ENCODE measurements at regions not wholly inside any gene's neighbourhood (a gene's known extent, or its start where the extent isn't known, plus 50 kb on each side); places are given as distances from the start of the nearest gene placed in this dataset.
"Not testable (repeated sequence)": the region's sequence is repeated elsewhere in the genome, so short reads cannot be mapped to it uniquely, and the experiment has no call there.

DNA sequence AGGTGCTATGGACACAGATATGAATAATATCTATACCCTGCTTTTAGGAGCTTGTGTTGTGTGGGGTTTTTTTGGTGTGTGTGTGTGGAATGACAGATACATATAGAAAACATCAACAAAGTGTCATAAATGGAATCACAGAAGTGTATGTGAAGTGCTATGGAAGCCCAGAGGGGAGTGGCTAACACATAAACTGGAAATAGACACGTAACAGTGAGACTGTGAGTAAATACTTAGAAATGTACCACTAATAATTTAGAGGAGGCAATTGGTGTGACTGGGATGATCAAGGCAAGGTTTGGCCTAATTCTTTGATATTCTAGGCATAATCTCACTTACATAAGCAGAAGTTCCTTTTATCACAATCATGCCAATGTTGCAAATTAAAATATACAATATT lies 169.3 kb upstream of the TENM4 start:
- Histone ChIP-seq H3K27me3 (ENCODE audit: insufficient read depth, poor library complexity, severe bottlenecking) (no peaks in the 10 kb centered on the region), H3K27ac (replicated peaks) (no peak overlapping the region), H3K4me3 (replicated peaks; ENCODE audit: insufficient read depth, low read length) (no peak overlapping the region)
- TF ChIP-seq POLR2AphosphoS5 (IDR thresholded peaks at IDR 0.05; ENCODE audit: low read depth) (no peak), GABPA (IDR thresholded peaks at IDR 0.05; ENCODE audit: low read depth) (no peak), SPI1 (IDR thresholded peaks at IDR 0.05; ENCODE audit: borderline replicate concordance, low read depth) (no peak)
- TF ChIP-seq, protein P1, sequence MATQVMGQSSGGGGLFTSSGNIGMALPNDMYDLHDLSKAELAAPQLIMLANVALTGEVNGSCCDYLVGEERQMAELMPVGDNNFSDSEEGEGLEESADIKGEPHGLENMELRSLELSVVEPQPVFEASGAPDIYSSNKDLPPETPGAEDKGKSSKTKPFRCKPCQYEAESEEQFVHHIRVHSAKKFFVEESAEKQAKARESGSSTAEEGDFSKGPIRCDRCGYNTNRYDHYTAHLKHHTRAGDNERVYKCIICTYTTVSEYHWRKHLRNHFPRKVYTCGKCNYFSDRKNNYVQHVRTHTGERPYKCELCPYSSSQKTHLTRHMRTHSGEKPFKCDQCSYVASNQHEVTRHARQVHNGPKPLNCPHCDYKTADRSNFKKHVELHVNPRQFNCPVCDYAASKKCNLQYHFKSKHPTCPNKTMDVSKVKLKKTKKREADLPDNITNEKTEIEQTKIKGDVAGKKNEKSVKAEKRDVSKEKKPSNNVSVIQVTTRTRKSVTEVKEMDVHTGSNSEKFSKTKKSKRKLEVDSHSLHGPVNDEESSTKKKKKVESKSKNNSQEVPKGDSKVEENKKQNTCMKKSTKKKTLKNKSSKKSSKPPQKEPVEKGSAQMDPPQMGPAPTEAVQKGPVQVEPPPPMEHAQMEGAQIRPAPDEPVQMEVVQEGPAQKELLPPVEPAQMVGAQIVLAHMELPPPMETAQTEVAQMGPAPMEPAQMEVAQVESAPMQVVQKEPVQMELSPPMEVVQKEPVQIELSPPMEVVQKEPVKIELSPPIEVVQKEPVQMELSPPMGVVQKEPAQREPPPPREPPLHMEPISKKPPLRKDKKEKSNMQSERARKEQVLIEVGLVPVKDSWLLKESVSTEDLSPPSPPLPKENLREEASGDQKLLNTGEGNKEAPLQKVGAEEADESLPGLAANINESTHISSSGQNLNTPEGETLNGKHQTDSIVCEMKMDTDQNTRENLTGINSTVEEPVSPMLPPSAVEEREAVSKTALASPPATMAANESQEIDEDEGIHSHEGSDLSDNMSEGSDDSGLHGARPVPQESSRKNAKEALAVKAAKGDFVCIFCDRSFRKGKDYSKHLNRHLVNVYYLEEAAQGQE (IDR thresholded peaks at IDR 0.05; ENCODE audit: insufficient replicate concordance, low read depth), result no peak
- TF ChIP-seq, protein P2, sequence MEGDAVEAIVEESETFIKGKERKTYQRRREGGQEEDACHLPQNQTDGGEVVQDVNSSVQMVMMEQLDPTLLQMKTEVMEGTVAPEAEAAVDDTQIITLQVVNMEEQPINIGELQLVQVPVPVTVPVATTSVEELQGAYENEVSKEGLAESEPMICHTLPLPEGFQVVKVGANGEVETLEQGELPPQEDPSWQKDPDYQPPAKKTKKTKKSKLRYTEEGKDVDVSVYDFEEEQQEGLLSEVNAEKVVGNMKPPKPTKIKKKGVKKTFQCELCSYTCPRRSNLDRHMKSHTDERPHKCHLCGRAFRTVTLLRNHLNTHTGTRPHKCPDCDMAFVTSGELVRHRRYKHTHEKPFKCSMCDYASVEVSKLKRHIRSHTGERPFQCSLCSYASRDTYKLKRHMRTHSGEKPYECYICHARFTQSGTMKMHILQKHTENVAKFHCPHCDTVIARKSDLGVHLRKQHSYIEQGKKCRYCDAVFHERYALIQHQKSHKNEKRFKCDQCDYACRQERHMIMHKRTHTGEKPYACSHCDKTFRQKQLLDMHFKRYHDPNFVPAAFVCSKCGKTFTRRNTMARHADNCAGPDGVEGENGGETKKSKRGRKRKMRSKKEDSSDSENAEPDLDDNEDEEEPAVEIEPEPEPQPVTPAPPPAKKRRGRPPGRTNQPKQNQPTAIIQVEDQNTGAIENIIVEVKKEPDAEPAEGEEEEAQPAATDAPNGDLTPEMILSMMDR (IDR thresholded peaks at IDR 0.05; ENCODE audit: insufficient read depth, low read length), result no peak
- DNase-seq (ENCODE audit: low read depth in 1 of 2, low spot score in 1 of 2), result no peak

DNA sequence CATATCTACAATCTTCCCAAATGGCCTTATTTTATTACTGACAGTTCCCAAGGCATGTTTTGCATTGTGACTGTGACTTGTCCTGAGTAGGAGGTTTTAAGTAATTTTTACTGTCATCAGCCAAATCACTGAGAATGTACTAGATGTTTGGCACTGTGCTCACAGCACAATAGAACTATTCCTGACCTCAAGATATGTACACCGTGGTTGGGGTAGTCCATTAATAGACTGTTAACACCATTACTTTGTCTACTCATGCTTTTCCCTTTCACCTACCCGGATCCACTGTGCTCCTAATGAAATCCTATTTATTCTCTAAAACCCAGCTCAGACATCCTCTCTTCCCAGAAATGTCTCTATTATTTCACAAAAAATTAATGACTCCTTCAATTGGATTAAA lies 168.7 kb upstream of the TENM4 start:
- TF ChIP-seq, protein P2 (IDR thresholded peaks at IDR 0.05; ENCODE audit: insufficient read depth, low read length), result no peak
- TF ChIP-seq GABPA (IDR thresholded peaks at IDR 0.05; ENCODE audit: low read depth) (no peak), SPI1 (IDR thresholded peaks at IDR 0.05; ENCODE audit: borderline replicate concordance, low read depth) (no peak), POLR2AphosphoS5 (IDR thresholded peaks at IDR 0.05; ENCODE audit: low read depth) (no peak)
- TF ChIP-seq, protein P1 (IDR thresholded peaks at IDR 0.05; ENCODE audit: insufficient replicate concordance, low read depth), result no peak
- Histone ChIP-seq H3K4me3 (replicated peaks; ENCODE audit: insufficient read depth, low read length) (no peak overlapping the region), H3K27me3 (ENCODE audit: insufficient read depth, poor library complexity, severe bottlenecking) (no peaks in the 10 kb centered on the region), H3K27ac (replicated peaks) (no peak overlapping the region)
- no peak for DNase-seq (ENCODE audit: low read depth in 1 of 2, low spot score in 1 of 2)

DNA sequence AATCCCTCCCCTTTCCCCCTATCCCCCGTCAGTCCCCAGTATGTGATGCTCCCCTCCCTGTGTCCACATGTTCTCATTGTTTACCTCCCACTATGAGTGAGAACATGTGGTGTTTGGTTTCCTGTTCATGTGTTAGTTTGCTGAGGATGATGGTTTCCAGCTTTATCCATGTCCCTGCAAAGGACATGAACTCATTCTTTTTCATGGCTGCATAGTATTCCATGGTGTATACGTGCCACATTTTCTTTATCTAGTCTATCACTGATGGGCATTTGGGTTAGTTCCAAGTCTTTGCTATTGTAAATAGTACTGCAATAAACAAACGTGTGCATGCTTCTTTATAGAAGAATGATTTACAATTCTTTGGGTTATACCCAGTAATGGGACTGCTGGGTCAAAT lies 165.6 kb upstream of the TENM4 start:
- H3K4me3 ChIP-seq (replicated peaks; ENCODE audit: insufficient read depth, low read length); H3K27me3 ChIP-seq (ENCODE audit: insufficient read depth, poor library complexity, severe bottlenecking); DNase-seq (ENCODE audit: low read depth in 1 of 2, low spot score in 1 of 2): not testable (repeated sequence)

DNA sequence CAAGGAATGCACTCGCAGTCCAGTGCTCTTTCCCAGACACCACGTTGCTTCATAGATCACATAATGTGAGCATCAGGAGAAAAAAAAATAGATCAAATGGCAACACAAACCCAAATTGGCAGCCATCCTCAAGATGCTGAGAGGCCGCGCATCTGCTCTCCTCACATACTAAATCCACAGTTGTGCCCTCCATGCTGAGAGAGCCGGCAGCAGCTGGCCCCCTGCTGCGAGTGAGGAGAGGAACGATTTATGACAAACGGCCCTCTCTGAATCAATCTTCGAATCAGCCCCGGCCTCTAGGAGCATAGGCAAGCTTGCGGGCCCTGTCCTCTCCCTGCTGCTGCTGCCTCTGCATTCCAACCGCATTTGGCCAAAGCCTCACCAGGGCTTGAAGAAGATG lies 159.9 kb upstream of the TENM4 start:
- TF ChIP-seq GABPA (IDR thresholded peaks at IDR 0.05; ENCODE audit: low read depth) (no peak), POLR2AphosphoS5 (IDR thresholded peaks at IDR 0.05; ENCODE audit: low read depth) (no peak), SPI1 (IDR thresholded peaks at IDR 0.05; ENCODE audit: borderline replicate concordance, low read depth) (no peak)
- TF ChIP-seq, protein P2 (IDR thresholded peaks at IDR 0.05; ENCODE audit: insufficient read depth, low read length), result no peak
- TF ChIP-seq, protein P1 (IDR thresholded peaks at IDR 0.05; ENCODE audit: insufficient replicate concordance, low read depth), result no peak
- H3K4me3 ChIP-seq (replicated peaks; ENCODE audit: insufficient read depth, low read length), result no peak overlapping the region
- no peaks in the 10 kb centered on the region for H3K27me3 ChIP-seq (ENCODE audit: insufficient read depth, poor library complexity, severe bottlenecking)
- H3K27ac ChIP-seq (replicated peaks), result no peak overlapping the region
- DNase-seq (ENCODE audit: low read depth in 1 of 2, low spot score in 1 of 2), result no peak

More for the DNA sequence above, 165.6 kb upstream of the TENM4 start:
- H3K27ac ChIP-seq (replicated peaks), result not testable (repeated sequence)

Measured in HL-60 (cell line).